ENCODE measurements at regions not wholly inside any gene's neighbourhood (a gene's known extent, or its start where the extent isn't known, plus 50 kb on each side); places are given as distances from the start of the nearest gene placed in this dataset.

- no peaks in the 10 kb centered on the region for H3K27me3 Mint-ChIP-seq (ENCODE audit: low read depth)
- H3K27ac Mint-ChIP-seq = no peak overlapping the region
- no peak for TF ChIP-seq CTCF (IDR thresholded peaks at IDR 0.05; ENCODE audit: unreplicated experiment in 3 of 3)
- no peak overlapping the region for H3K4me3 Mint-ChIP-seq
- H3K9me3 Mint-ChIP-seq = no peaks in the 10 kb centered on the region
- H3K36me3 Mint-ChIP-seq (ENCODE audit: low read depth) = no peaks in the 10 kb centered on the region
- H3K4me1 Mint-ChIP-seq = no peaks in the 10 kb centered on the region
These were observed 133.8 kb downstream of the ADAM29 start for GRCh38 chr4:175051974-175052373.

GRCh38 chr4:175054980-175055379 lies 136.8 kb downstream of the ADAM29 start:
- Mint-ChIP-seq H3K36me3 (ENCODE audit: low read depth) (no peaks in the 10 kb centered on the region), H3K4me3 (no peak overlapping the region), H3K27ac (no peak overlapping the region), H3K9me3 (no peaks in the 10 kb centered on the region), H3K27me3 (ENCODE audit: low read depth) (no peaks in the 10 kb centered on the region), H3K4me1 (no peaks in the 10 kb centered on the region)
- no peak for TF ChIP-seq CTCF (IDR thresholded peaks at IDR 0.05; ENCODE audit: unreplicated experiment in 3 of 3)

GRCh38 chr4:175062183-175062592 lies 144.0 kb downstream of the ADAM29 start:
- Mint-ChIP-seq H3K4me1 (peaks cover 6% of the 10 kb centered on the region), H3K36me3 (ENCODE audit: low read depth) (no peaks in the 10 kb centered on the region), H3K27ac (no peak overlapping the region), H3K9me3 (no peaks in the 10 kb centered on the region), H3K27me3 (ENCODE audit: low read depth) (no peaks in the 10 kb centered on the region), H3K4me3 (no peak overlapping the region)
- no peak for TF ChIP-seq CTCF (IDR thresholded peaks at IDR 0.05; ENCODE audit: unreplicated experiment in 3 of 3)

GRCh38 chr4:175065228-175065627 lies 147.1 kb downstream of the ADAM29 start:
- H3K4me3 Mint-ChIP-seq = no peak overlapping the region

GRCh38 chr4:175066923-175067627 lies 148.9 kb downstream of the ADAM29 start:
- Mint-ChIP-seq H3K4me3 (no peak overlapping the region), H3K27me3 (ENCODE audit: low read depth) (no peaks in the 10 kb centered on the region), H3K4me1 (peaks cover 9% of the 10 kb centered on the region), H3K27ac (peak overlapping the region in 2 of 3 experiments; percentile 58 to 75), H3K9me3 (no peaks in the 10 kb centered on the region), H3K36me3 (ENCODE audit: low read depth) (no peaks in the 10 kb centered on the region)
- no peak for TF ChIP-seq CTCF (IDR thresholded peaks at IDR 0.05; ENCODE audit: unreplicated experiment in 3 of 3)

More at GRCh38 chr4:175065228-175065627, 147.1 kb downstream of the ADAM29 start:
- Mint-ChIP-seq H3K4me1 (peaks cover 9% of the 10 kb centered on the region), H3K36me3 (ENCODE audit: low read depth) (no peaks in the 10 kb centered on the region), H3K27me3 (ENCODE audit: low read depth) (no peaks in the 10 kb centered on the region), H3K27ac (peak overlapping the region in 1 of 3 experiments; percentile 30), H3K9me3 (no peaks in the 10 kb centered on the region)
- TF ChIP-seq CTCF (IDR thresholded peaks at IDR 0.05; ENCODE audit: unreplicated experiment in 3 of 3) = no peak

GRCh38 chr4:175068266-175068665 lies 150.1 kb downstream of the ADAM29 start:
- H3K27me3 Mint-ChIP-seq (ENCODE audit: low read depth) = no peaks in the 10 kb centered on the region
- H3K4me3 Mint-ChIP-seq = no peak overlapping the region
- no peak for TF ChIP-seq CTCF (IDR thresholded peaks at IDR 0.05; ENCODE audit: unreplicated experiment in 3 of 3)
- H3K36me3 Mint-ChIP-seq (ENCODE audit: low read depth) = no peaks in the 10 kb centered on the region
- peaks cover 9% of the 10 kb centered on the region for H3K4me1 Mint-ChIP-seq
- no peaks in the 10 kb centered on the region for H3K9me3 Mint-ChIP-seq
- peak overlapping the region in 1 of 3 experiments; percentile 68 for H3K27ac Mint-ChIP-seq

Measured in nephron (organoid).